Chondrocyte (in vitro differentiated cells): ENCODE measurements at regions not wholly inside any gene's neighbourhood (a gene's known extent, or its start where the extent isn't known, plus 50 kb on each side); places are given as distances from the start of the nearest gene placed in this dataset.

Experiments
- DNase-seq: peaks from one replicate; pipeline ENCODE4 v3.0.0; 2021; ENCODE audit warnings: mixed read lengths, low spot score
- H3K27ac Mint-ChIP-seq: one replicate; pipeline ENCODE4 v1.8.0; 2021; ENCODE audit warnings: mild to moderate bottlenecking, moderate library complexity, mixed read lengths; ENCODE audit not compliant: unreplicated experiment
- H3K27me3 Mint-ChIP-seq: 2 replicates; pipeline ENCODE4 v1.8.0; 2021; ENCODE audit warnings: low read depth, mixed read lengths
- H3K36me3 Mint-ChIP-seq: 2 replicates; pipeline ENCODE4 v1.8.0; 2021; ENCODE audit warnings: low read depth, mixed read lengths
- H3K4me1 Mint-ChIP-seq: 2 replicates; pipeline ENCODE4 v1.8.0; 2021; ENCODE audit warnings: low read depth, mild to moderate bottlenecking, mixed read lengths
- H3K4me3 Mint-ChIP-seq: one replicate; pipeline ENCODE4 v1.8.0; 2021; ENCODE audit warnings: mild to moderate bottlenecking, moderate library complexity, mixed read lengths; ENCODE audit not compliant: unreplicated experiment
- H3K9me3 Mint-ChIP-seq: 2 replicates; pipeline ENCODE4 v1.8.0; 2021; ENCODE audit warnings: low read depth, mixed read lengths
- CTCF ChIP-seq: fragments of 200-600 bp; sonication (generic); IDR thresholded peaks from 2 replicates; pipeline ENCODE4 v1.5.0; 2021; ENCODE audit warnings: antibody characterized with exemption, mild to moderate bottlenecking, moderate library complexity

- TF ChIP-seq CTCF, result no peak
- no peaks in the 10 kb centered on the region for H3K36me3 Mint-ChIP-seq
- no peak overlapping the region for H3K27ac Mint-ChIP-seq
- H3K4me1 Mint-ChIP-seq, result no peaks in the 10 kb centered on the region
- DNase-seq, result no peak
- H3K9me3 Mint-ChIP-seq, result no peaks in the 10 kb centered on the region
- H3K27me3 Mint-ChIP-seq, result peaks cover 5% of the 10 kb centered on the region
- H3K4me3 Mint-ChIP-seq, result no peak overlapping the region
Observed at GRCh38 chr4:42710329-42710728, 53.4 kb upstream of the ATP8A1 start.

- no peaks in the 10 kb centered on the region for H3K9me3 Mint-ChIP-seq
- no peaks in the 10 kb centered on the region for H3K36me3 Mint-ChIP-seq
- no peak overlapping the region for H3K4me3 Mint-ChIP-seq
- H3K27ac Mint-ChIP-seq, result no peak overlapping the region
- H3K27me3 Mint-ChIP-seq, result peaks cover 5% of the 10 kb centered on the region
- TF ChIP-seq CTCF, result no peak
- no peak for DNase-seq
- no peaks in the 10 kb centered on the region for H3K4me1 Mint-ChIP-seq
Observed at GRCh38 chr4:42709392-42710065, 52.6 kb upstream of the ATP8A1 start.

- H3K36me3 Mint-ChIP-seq, result no peaks in the 10 kb centered on the region
- no peaks in the 10 kb centered on the region for H3K9me3 Mint-ChIP-seq
- no peak for TF ChIP-seq CTCF
- H3K4me3 Mint-ChIP-seq, result no peak overlapping the region
- no peak for DNase-seq
- H3K27ac Mint-ChIP-seq, result no peak overlapping the region
- H3K4me1 Mint-ChIP-seq, result no peaks in the 10 kb centered on the region
- H3K27me3 Mint-ChIP-seq, result peaks cover 5% of the 10 kb centered on the region
Observed at GRCh38 chr4:42708625-42709024, 51.7 kb upstream of the ATP8A1 start.
